GM19455 (cell line): ENCODE measurements at regions not wholly inside any gene's neighbourhood (a gene's known extent, or its start where the extent isn't known, plus 50 kb on each side); places are given as distances from the start of the nearest gene placed in this dataset.
"Not testable (repeated sequence)": the region's sequence is repeated elsewhere in the genome, so short reads cannot be mapped to it uniquely, and the experiment has no call there.

Experiments used
- ATAC-seq: cut with Tn5 transposase; IDR thresholded peaks from one replicate; pipeline ENCODE4 v1.9.1; 2021; ENCODE audit not compliant: unreplicated experiment

GRCh38 chr12:54799966-54800365 is 54.4 kb upstream of the MUCL1 start:
- ATAC-seq, result not testable (repeated sequence)

- ATAC-seq, result no peak
Measured at GRCh38 chr12:54798651-54799050, 55.7 kb upstream of the MUCL1 start.

DNA sequence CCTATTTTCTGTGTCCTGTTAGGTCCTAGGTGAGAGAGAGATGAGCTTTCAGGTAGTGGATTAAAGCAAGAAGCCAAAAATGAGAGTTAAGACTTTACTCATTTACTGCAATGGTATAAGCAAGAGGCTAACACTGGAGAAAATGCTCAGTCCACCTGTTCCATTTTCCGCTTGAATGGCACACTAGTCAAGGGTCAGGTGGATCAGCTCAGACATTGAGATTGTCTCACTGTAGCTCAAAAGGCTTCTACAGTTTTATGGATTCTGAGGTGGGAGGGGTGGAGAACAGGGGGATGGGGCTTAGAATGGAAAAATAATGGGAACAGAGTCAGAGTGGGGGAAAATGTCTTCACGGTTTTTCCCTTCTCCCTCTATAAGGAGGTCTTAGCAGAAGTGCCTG is 57.3 kb upstream of the MUCL1 start:
- ATAC-seq, result no peak

DNA sequence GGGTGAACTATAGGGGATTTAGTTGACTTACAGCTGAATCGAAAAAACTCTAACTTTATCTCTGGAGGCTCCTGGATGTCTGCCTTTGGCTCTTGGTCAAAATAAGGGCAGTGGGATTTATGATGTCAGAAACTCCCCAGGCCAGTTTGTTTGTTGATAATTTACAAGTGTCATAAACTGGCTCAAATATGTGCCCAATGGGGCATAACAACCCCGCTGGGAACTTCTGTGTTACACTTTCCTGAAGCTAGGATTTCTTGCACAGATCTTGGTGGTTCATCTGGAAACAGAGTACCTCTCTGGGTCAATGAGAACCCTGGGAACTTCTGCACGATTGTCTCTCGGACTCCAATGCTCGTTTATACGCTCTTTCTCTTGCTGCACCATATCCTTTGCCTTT is 58.7 kb upstream of the MUCL1 start:
- no peak for ATAC-seq

GRCh38 chr12:54786081-54786480 is 68.2 kb upstream of the MUCL1 start:
- no peak for ATAC-seq

GRCh38 chr12:54784115-54784514 is 70.2 kb upstream of the MUCL1 start:
- ATAC-seq, result no peak

GRCh38 chr12:54777031-54777430 is 77.3 kb upstream of the MUCL1 start:
- ATAC-seq, result not testable (repeated sequence)

- ATAC-seq, result no peak
Measured at GRCh38 chr12:54773593-54773992, 80.7 kb upstream of the MUCL1 start.

- ATAC-seq, result no peak
Measured at GRCh38 chr12:54765652-54766051, 88.7 kb upstream of the MUCL1 start.

GRCh38 chr12:54762390-54762789 is 91.9 kb upstream of the MUCL1 start:
- no peak for ATAC-seq

DNA sequence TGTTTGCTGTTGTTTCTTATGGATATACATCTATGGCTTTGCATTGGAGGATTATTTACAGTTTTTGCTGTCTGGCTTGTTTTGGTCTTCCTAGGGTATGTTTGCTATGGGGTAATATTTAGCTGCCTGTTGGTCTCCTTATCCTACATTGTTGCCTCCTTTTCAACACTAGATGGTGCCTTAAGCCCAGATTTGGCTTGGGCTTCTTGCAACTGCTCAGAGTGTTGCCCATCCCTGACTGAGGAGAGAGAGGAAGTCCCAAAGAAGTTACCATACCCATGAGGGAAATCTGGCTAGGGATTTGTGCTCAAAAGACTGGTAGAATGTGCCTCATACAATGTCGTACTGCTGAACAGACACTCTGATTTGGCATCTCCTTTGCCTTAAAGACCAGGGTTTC is 94.6 kb upstream of the MUCL1 start:
- no peak for ATAC-seq

GRCh38 chr12:54751493-54751892 is 102.8 kb upstream of the MUCL1 start:
- no peak for ATAC-seq

GRCh38 chr12:54749191-54749818 is 101.1 kb upstream of the DCD start:
- no peak for ATAC-seq

- ATAC-seq, result no peak
Measured at GRCh38 chr12:54744590-54744989, 96.4 kb upstream of the DCD start.

- no peak for ATAC-seq
Measured at GRCh38 chr12:54740882-54741281, 92.7 kb upstream of the DCD start.

DNA sequence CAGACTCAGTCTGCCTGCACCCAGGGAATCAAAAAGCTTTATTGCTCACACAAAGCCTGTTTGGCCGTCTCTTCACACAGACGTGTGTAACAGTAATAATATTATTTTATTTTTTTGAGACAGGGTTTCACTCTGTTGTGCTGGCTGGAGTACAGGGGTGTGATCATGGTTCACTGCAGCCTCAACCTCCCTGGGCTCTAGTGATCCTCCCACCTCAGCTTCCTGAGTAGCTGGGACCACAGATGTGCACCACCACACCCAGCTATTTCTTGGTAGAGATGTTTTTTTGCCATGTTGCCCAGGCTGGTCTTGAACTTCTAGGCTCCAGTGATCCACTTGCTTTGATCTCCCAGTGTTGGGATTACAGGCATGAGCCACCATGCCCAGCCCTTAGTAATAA is 88.4 kb upstream of the DCD start:
- no peak for ATAC-seq

- ATAC-seq, result no peak
Measured at GRCh38 chr12:54734196-54734950, 86.2 kb upstream of the DCD start.

DNA sequence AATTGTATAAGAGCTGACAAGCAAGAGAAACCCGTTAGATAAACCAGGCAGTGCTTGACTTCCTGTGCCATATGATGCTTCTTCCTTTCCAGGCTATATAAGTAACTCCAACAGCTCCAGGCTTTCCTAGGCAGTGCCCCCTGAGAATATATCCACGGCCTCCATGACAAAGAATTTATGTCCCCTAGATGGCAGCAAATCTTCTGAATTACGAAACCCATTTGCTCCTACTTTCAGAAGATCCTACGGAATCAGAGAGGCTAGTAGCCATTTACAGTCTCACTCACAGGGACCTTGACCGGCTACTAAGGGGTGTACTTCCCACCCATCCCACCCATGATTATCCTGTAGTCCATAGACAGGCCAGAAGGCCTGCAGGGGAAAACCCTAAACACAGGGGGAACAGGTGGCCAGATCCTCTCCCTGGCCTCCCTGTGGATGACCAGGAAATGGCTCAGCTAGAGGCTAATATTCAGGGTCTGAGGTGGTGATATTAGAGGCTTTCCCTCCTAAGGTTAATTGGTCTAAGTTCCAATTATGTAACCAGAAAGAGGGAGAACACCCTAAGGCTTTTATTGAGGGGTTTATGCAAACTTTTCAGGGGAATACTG is 77.2 kb upstream of the DCD start:
- ATAC-seq, result no peak

- ATAC-seq, result peak; percentile 63
Measured at GRCh38 chr12:54723379-54724256, 75.5 kb upstream of the DCD start.

GRCh38 chr12:54721312-54721711 is 73.1 kb upstream of the DCD start:
- no peak for ATAC-seq

DNA sequence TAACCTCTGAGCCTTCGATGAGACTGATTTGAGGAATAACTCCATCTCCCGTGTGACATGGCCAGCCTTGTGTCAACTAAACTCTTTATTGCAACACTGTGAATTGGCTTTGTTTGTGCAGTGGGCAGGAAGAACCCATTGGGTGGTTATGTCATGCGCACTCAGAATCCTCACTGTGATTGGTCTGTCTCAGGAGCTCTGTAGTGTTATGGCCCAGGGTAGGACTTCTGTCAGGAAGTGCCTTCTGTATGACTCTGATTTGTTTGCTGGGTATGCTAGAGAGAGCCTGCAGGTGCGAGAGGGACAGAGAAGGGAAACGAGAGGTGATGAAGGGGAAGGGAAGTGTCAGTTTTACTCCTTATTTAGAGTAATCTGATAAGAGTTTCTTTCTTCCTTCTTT is 71.5 kb upstream of the DCD start:
- ATAC-seq, result no peak
